GM12878 (cell line): ENCODE measurements at regions not wholly inside any gene's neighbourhood (a gene's known extent, or its start where the extent isn't known, plus 50 kb on each side); places are given as distances from the start of the nearest gene placed in this dataset.

Experiments
- ATAC-seq: fragments of 200-7000 bp; cut with Tn5 transposase; 3 replicates; pipeline ENCODE4 v1.9.1; 2020; ENCODE audit warnings: mild to moderate bottlenecking, moderate library complexity
- BruUV-seq: library from RNA; stranded (reverse); fragments of 400-500 nt; replicated peaks from 2 replicates; lab custom pipeline; 2021; lab: Mats Ljungman, UMichigan
- CTCF ChIA-PET: fragments of 300-600 bp; sonication (Branson Sonifier 250); formaldehyde crosslinking; extraction: SDS; loops from one replicate; lab custom pipeline; 2021; ENCODE audit warnings: inconsistent platforms; lab: Yijun Ruan, JAX
- POLR2A ChIA-PET: fragments of 350-600 bp; formaldehyde crosslinking; extraction: SDS; loops from one replicate; lab custom pipeline; 2021; ENCODE audit warnings: inconsistent platforms; lab: Charles Lee
- RAD21 ChIA-PET: fragments of 300-600 bp; sonication (Branson Sonifier 250); formaldehyde crosslinking; loops from one replicate; lab custom pipeline; 2023; ENCODE audit warnings: antibody characterized with exemption; ENCODE audit not compliant: unreplicated experiment; lab: Charles Lee
- SMC1A ChIA-PET: fragments of 300-600 bp; sonication (Branson Sonifier 250); formaldehyde crosslinking; loops from one replicate; lab custom pipeline; 2023; ENCODE audit not compliant: unreplicated experiment, uncharacterized antibody; lab: Charles Lee
- DNase-seq: peaks from one replicate; pipeline ENCODE4 v3.0.0-alpha.2; 2011; ENCODE audit warnings: low read depth, low spot score
- FAIRE-seq: peaks from 3 replicates; lab custom pipeline; 2011; peaks lifted over from hg19 to GRCh38; lab: Jason Lieb, UNC
- H2AFZ ChIP-seq: 2 replicates; pipeline ENCODE4 v1.6.0; 2011; ENCODE audit warnings: low read depth, low read length, control low read depth; ENCODE audit not compliant: control insufficient read depth
- H3K27ac ChIP-seq: 2 replicates; pipeline ENCODE4 v1.5.1; 2011; ENCODE audit warnings: control low read depth; ENCODE audit not compliant: control insufficient read depth, insufficient read depth
- H3K27me3 ChIP-seq, 2 experiments: replicated peaks in 1 of 2; 2 replicates each; pipeline versions ENCODE4 v1.6.0 to v1.6.1; 2011; ENCODE audit warnings: low read length in 1 of 2; ENCODE audit not compliant: control insufficient read depth in 2 of 2, insufficient read depth in 2 of 2
- H3K36me3 ChIP-seq, 2 experiments: 2 replicates each; pipeline ENCODE4 v1.5.1; 2011; ENCODE audit warnings: low read length in 1 of 2; ENCODE audit not compliant: control insufficient read depth in 2 of 2, insufficient read depth in 2 of 2
- H3K4me1 ChIP-seq: 2 replicates; pipeline ENCODE4 v1.6.1; 2011; ENCODE audit warnings: mild to moderate bottlenecking, low read length, moderate library complexity, mixed read lengths; ENCODE audit not compliant: control insufficient read depth, insufficient read depth
- H3K4me2 ChIP-seq: 2 replicates; pipeline ENCODE4 v1.6.0; 2011; ENCODE audit warnings: control low read depth; ENCODE audit not compliant: control insufficient read depth, insufficient read depth
- H3K4me3 ChIP-seq: fragments of 200-600 bp; sonication (generic); 2 replicates; pipeline ENCODE4 v1.5.1; 2016
- H3K79me2 ChIP-seq: 2 replicates; pipeline ENCODE4 v1.6.0; 2011; ENCODE audit warnings: low read length; ENCODE audit not compliant: control insufficient read depth, insufficient read depth
- H3K9ac ChIP-seq: 2 replicates; pipeline ENCODE4 v1.8.0; 2011; ENCODE audit warnings: low read length, control low read depth, mixed read lengths; ENCODE audit not compliant: control insufficient read depth, insufficient read depth
- H3K9me3 ChIP-seq: replicated peaks from 3 replicates; pipeline ENCODE4 v1.5.1; 2011; ENCODE audit warnings: mild to moderate bottlenecking, low read length; ENCODE audit not compliant: control insufficient read depth, insufficient read depth
- H4K20me1 ChIP-seq: 2 replicates; pipeline ENCODE4 v1.6.0; 2011; ENCODE audit not compliant: control insufficient read depth, insufficient read depth
- BHLHE40 ChIP-seq, 2 experiments: fragments of 450-650 bp in 1 of 2; IDR thresholded peaks; 2 replicates each; pipeline ENCODE4 v1.6.1; 2011 to 2017; ENCODE audit warnings: low read depth in 2 of 2, borderline replicate concordance in 1 of 2, improper control_type of control experiment in 1 of 2, low read length in 1 of 2, mild to moderate bottlenecking in 1 of 2
- CBFB ChIP-seq: IDR thresholded peaks from 2 replicates; pipeline ENCODE4 v1.6.1; 2016; ENCODE audit warnings: antibody characterized with exemption, low read depth
- GABPA ChIP-seq: IDR thresholded peaks from 2 replicates; pipeline ENCODE4 v1.6.1; 2014; ENCODE audit warnings: antibody characterized with exemption, low read depth, mild to moderate bottlenecking, inconsistent platforms
- HDAC2 ChIP-seq: fragments of 200-600 bp; sonication (generic); IDR thresholded peaks from 2 replicates; pipeline ENCODE4 v1.6.1; 2017
- NFYB ChIP-seq: IDR thresholded peaks from 2 replicates; pipeline ENCODE4 v1.6.1; 2011; ENCODE audit warnings: low read depth, mild to moderate bottlenecking, low read length, improper control_type of control experiment, moderate library complexity; ENCODE audit not compliant: insufficient read depth
- PAX8 ChIP-seq: fragments of 450-650 bp; IDR thresholded peaks from 2 replicates; pipeline ENCODE4 v1.6.1; 2017; ENCODE audit warnings: mild to moderate bottlenecking, moderate library complexity
- SIN3A ChIP-seq: IDR thresholded peaks from 2 replicates; pipeline ENCODE4 v1.6.1; 2012; ENCODE audit warnings: low read depth, low read length, improper control_type of control experiment
- SMAD5 ChIP-seq: IDR thresholded peaks from 2 replicates; pipeline ENCODE4 v1.6.1; 2016; ENCODE audit warnings: antibody characterized with exemption, low read depth
- ZNF207 ChIP-seq: fragments of 450-650 bp; IDR thresholded peaks from 2 replicates; pipeline ENCODE4 v1.6.1; 2014; ENCODE audit warnings: antibody characterized with exemption, mild to moderate bottlenecking, borderline replicate concordance
- ZNF24 ChIP-seq: fragments of 450-650 bp; IDR thresholded peaks from 2 replicates; pipeline ENCODE4 v1.6.1; 2017; ENCODE audit warnings: antibody characterized with exemption, mild to moderate bottlenecking
- ZZZ3 ChIP-seq: IDR thresholded peaks from 2 replicates; pipeline ENCODE4 v1.6.1; 2011; ENCODE audit warnings: low read depth; ENCODE audit not compliant: control insufficient read depth, insufficient read length
- WGBS: methylation state at CpG from one replicate; pipeline ENCODE4 v1.1.6; 2016; ENCODE audit warnings: low lambda C conversion rate; ENCODE audit not compliant: insufficient replicate concordance, insufficient coverage; ENCODE audit errors: missing lambda C conversion rate; 5-methylcytosine and 5-hydroxymethylcytosine counted together
- in situ Hi-C: fragments of 300-500 bp; cut with MboI; formaldehyde crosslinking; loops from 9 replicates; pipeline ENCODE4 v1.14.3; 2018; ENCODE audit warnings: mixed read lengths
- intact Hi-C: fragments of 100-400 bp; cut with micrococcal nuclease; formaldehyde crosslinking; loops from one replicate; pipeline ENCODE4 v1.14.2; 2022; ENCODE audit not compliant: unreplicated experiment
- TF ChIP-seq, protein P1 (sequence below): IDR thresholded peaks from 2 replicates; pipeline ENCODE4 v1.6.1; 2012; ENCODE audit warnings: mild to moderate bottlenecking, low read depth, low read length
- TF ChIP-seq, protein P2 (sequence below): fragments of 450-650 bp; formaldehyde crosslinking; IDR thresholded peaks from 2 replicates; pipeline ENCODE4 v1.4.0; 2020; ENCODE audit warnings: mild to moderate bottlenecking, moderate library complexity
- TF ChIP-seq, protein P3 (sequence below): IDR thresholded peaks from 2 replicates; pipeline ENCODE4 v1.6.1; 2012; ENCODE audit warnings: improper control_type of control experiment, low read depth, low read length; ENCODE audit not compliant: insufficient replicate concordance

DNA sequence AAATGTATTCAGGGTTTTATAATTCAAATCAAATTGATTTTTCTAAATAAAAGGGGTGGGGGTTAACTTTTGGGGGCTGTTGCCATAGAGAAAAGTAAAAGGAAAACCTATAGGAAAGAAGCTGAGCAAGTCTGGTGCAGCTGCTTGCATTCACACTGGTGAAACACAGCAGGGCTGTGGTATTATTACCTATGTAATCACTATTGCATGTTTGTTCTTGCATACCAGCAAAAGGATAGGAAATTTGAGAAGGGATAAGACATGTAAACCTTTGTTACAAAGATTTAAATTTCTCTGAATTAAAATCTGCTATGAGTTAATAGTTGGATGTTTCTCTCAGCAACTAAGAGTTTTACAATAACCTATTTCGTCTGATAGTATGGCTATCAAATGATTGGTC lies 346.7 kb downstream of the EFNA5 start:
- H3K79me2 ChIP-seq: no peaks in the 10 kb centered on the region
- no peak overlapping the region for H3K4me2 ChIP-seq
- no peak overlapping the region for H2AFZ ChIP-seq
- no peaks in the 10 kb centered on the region for H3K9me3 ChIP-seq
- WGBS: 4% methylated on average over 1 of the region's 1 CpG
- no peaks in the 10 kb centered on the region for H3K36me3 ChIP-seq
- ChIA-PET SMC1A (no interaction called here), RAD21 (no interaction called here), CTCF (no interaction called here), POLR2A (no interaction called here)
- H3K27ac ChIP-seq: no peak overlapping the region
- intact Hi-C loops (no loop called here), in situ Hi-C loops (no loop called here)
- no peak overlapping the region for H3K4me3 ChIP-seq
- no peak overlapping the region for H3K9ac ChIP-seq
- FAIRE-seq (no peak), DNase-seq (no peak), ATAC-seq (no peak)
- no peaks in the 10 kb centered on the region for H4K20me1 ChIP-seq
- peaks cover 0 to 2% of the 10 kb centered on the region in 2 experiments; a peak in 1 of 4 replicates for H3K27me3 ChIP-seq
- H3K4me1 ChIP-seq: no peaks in the 10 kb centered on the region
- no TSS peak for BruUV-seq
- no peak for TF ChIP-seq PAX8
- TF ChIP-seq ZNF207: no peak
- TF ChIP-seq, protein P1, sequence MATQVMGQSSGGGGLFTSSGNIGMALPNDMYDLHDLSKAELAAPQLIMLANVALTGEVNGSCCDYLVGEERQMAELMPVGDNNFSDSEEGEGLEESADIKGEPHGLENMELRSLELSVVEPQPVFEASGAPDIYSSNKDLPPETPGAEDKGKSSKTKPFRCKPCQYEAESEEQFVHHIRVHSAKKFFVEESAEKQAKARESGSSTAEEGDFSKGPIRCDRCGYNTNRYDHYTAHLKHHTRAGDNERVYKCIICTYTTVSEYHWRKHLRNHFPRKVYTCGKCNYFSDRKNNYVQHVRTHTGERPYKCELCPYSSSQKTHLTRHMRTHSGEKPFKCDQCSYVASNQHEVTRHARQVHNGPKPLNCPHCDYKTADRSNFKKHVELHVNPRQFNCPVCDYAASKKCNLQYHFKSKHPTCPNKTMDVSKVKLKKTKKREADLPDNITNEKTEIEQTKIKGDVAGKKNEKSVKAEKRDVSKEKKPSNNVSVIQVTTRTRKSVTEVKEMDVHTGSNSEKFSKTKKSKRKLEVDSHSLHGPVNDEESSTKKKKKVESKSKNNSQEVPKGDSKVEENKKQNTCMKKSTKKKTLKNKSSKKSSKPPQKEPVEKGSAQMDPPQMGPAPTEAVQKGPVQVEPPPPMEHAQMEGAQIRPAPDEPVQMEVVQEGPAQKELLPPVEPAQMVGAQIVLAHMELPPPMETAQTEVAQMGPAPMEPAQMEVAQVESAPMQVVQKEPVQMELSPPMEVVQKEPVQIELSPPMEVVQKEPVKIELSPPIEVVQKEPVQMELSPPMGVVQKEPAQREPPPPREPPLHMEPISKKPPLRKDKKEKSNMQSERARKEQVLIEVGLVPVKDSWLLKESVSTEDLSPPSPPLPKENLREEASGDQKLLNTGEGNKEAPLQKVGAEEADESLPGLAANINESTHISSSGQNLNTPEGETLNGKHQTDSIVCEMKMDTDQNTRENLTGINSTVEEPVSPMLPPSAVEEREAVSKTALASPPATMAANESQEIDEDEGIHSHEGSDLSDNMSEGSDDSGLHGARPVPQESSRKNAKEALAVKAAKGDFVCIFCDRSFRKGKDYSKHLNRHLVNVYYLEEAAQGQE: no peak
- TF ChIP-seq ZNF24: no peak
- no peak for TF ChIP-seq NFYB
- no peak for TF ChIP-seq CBFB
- TF ChIP-seq SIN3A: no peak
- TF ChIP-seq, protein P2, sequence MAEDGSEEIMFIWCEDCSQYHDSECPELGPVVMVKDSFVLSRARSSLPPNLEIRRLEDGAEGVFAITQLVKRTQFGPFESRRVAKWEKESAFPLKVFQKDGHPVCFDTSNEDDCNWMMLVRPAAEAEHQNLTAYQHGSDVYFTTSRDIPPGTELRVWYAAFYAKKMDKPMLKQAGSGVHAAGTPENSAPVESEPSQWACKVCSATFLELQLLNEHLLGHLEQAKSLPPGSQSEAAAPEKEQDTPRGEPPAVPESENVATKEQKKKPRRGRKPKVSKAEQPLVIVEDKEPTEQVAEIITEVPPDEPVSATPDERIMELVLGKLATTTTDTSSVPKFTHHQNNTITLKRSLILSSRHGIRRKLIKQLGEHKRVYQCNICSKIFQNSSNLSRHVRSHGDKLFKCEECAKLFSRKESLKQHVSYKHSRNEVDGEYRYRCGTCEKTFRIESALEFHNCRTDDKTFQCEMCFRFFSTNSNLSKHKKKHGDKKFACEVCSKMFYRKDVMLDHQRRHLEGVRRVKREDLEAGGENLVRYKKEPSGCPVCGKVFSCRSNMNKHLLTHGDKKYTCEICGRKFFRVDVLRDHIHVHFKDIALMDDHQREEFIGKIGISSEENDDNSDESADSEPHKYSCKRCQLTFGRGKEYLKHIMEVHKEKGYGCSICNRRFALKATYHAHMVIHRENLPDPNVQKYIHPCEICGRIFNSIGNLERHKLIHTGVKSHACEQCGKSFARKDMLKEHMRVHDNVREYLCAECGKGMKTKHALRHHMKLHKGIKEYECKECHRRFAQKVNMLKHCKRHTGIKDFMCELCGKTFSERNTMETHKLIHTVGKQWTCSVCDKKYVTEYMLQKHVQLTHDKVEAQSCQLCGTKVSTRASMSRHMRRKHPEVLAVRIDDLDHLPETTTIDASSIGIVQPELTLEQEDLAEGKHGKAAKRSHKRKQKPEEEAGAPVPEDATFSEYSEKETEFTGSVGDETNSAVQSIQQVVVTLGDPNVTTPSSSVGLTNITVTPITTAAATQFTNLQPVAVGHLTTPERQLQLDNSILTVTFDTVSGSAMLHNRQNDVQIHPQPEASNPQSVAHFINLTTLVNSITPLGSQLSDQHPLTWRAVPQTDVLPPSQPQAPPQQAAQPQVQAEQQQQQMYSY (CRISPR knock-in tag): no peak
- no peak for TF ChIP-seq HDAC2
- TF ChIP-seq, protein P3, sequence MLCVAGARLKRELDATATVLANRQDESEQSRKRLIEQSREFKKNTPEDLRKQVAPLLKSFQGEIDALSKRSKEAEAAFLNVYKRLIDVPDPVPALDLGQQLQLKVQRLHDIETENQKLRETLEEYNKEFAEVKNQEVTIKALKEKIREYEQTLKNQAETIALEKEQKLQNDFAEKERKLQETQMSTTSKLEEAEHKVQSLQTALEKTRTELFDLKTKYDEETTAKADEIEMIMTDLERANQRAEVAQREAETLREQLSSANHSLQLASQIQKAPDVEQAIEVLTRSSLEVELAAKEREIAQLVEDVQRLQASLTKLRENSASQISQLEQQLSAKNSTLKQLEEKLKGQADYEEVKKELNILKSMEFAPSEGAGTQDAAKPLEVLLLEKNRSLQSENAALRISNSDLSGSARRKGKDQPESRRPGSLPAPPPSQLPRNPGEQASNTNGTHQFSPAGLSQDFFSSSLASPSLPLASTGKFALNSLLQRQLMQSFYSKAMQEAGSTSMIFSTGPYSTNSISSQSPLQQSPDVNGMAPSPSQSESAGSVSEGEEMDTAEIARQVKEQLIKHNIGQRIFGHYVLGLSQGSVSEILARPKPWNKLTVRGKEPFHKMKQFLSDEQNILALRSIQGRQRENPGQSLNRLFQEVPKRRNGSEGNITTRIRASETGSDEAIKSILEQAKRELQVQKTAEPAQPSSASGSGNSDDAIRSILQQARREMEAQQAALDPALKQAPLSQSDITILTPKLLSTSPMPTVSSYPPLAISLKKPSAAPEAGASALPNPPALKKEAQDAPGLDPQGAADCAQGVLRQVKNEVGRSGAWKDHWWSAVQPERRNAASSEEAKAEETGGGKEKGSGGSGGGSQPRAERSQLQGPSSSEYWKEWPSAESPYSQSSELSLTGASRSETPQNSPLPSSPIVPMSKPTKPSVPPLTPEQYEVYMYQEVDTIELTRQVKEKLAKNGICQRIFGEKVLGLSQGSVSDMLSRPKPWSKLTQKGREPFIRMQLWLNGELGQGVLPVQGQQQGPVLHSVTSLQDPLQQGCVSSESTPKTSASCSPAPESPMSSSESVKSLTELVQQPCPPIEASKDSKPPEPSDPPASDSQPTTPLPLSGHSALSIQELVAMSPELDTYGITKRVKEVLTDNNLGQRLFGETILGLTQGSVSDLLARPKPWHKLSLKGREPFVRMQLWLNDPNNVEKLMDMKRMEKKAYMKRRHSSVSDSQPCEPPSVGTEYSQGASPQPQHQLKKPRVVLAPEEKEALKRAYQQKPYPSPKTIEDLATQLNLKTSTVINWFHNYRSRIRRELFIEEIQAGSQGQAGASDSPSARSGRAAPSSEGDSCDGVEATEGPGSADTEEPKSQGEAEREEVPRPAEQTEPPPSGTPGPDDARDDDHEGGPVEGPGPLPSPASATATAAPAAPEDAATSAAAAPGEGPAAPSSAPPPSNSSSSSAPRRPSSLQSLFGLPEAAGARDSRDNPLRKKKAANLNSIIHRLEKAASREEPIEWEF: no peak
- no peak for TF ChIP-seq BHLHE40 (IDR thresholded peaks at IDR 0.05; ENCODE audit: borderline replicate concordance in 1 of 2, low read depth in 2 of 2, low read length in 1 of 2)
- no peak for TF ChIP-seq SMAD5
- no peak for TF ChIP-seq ZZZ3
- TF ChIP-seq GABPA: no peak
